ENCODE measurements at regions not wholly inside any gene's neighbourhood (a gene's known extent, or its start where the extent isn't known, plus 50 kb on each side); places are given as distances from the start of the nearest gene placed in this dataset.

- no peak for TF ChIP-seq CTCF (IDR thresholded peaks at IDR 0.05; ENCODE audit: unreplicated experiment)
- Mint-ChIP-seq H3K36me3 (ENCODE audit: insufficient read depth, unreplicated experiment) (no peaks in the 10 kb centered on the region), H3K27ac (ENCODE audit: unreplicated experiment) (no peak overlapping the region), H3K9me3 (ENCODE audit: low read depth, unreplicated experiment) (no peaks in the 10 kb centered on the region), H3K4me3 (ENCODE audit: low read depth, unreplicated experiment) (no peak overlapping the region), H3K4me1 (ENCODE audit: low read depth, unreplicated experiment) (no peaks in the 10 kb centered on the region), H3K27me3 (ENCODE audit: unreplicated experiment) (no peaks in the 10 kb centered on the region)
- DNase-seq: no peak
- BruUV-seq (replicated peaks): no TSS peak
- CTCF ChIA-PET: no interaction called here
- intact Hi-C loops (cut with micrococcal nuclease; ENCODE audit: unreplicated experiment): no loop called here
Measured at GRCh38 chr6:134593024-134593423, 275.1 kb upstream of the SGK1 start.

- H3K9me3 Mint-ChIP-seq (ENCODE audit: low read depth, unreplicated experiment): no peaks in the 10 kb centered on the region
- CTCF ChIA-PET: no interaction called here
- no TSS peak for BruUV-seq (replicated peaks)
- H3K27me3 Mint-ChIP-seq (ENCODE audit: unreplicated experiment): no peaks in the 10 kb centered on the region
- no peak overlapping the region for H3K27ac Mint-ChIP-seq (ENCODE audit: unreplicated experiment)
- intact Hi-C loops (cut with micrococcal nuclease; ENCODE audit: unreplicated experiment): no loop called here
- no peaks in the 10 kb centered on the region for H3K4me1 Mint-ChIP-seq (ENCODE audit: low read depth, unreplicated experiment)
- H3K4me3 Mint-ChIP-seq (ENCODE audit: low read depth, unreplicated experiment): no peak overlapping the region
- H3K36me3 Mint-ChIP-seq (ENCODE audit: insufficient read depth, unreplicated experiment): no peaks in the 10 kb centered on the region
- TF ChIP-seq CTCF (IDR thresholded peaks at IDR 0.05; ENCODE audit: unreplicated experiment): no peak
- DNase-seq: no peak
Measured at GRCh38 chr6:134590449-134590848, 272.5 kb upstream of the SGK1 start.

GRCh38 chr6:134590004-134590403 is 272.1 kb upstream of the SGK1 start:
- H3K9me3 Mint-ChIP-seq (ENCODE audit: low read depth, unreplicated experiment): no peaks in the 10 kb centered on the region
- no peaks in the 10 kb centered on the region for H3K27me3 Mint-ChIP-seq (ENCODE audit: unreplicated experiment)
- no peaks in the 10 kb centered on the region for H3K4me1 Mint-ChIP-seq (ENCODE audit: low read depth, unreplicated experiment)
- CTCF ChIA-PET: no interaction called here
- no peak overlapping the region for H3K27ac Mint-ChIP-seq (ENCODE audit: unreplicated experiment)
- no TSS peak for BruUV-seq (replicated peaks)
- no peak overlapping the region for H3K4me3 Mint-ChIP-seq (ENCODE audit: low read depth, unreplicated experiment)
- intact Hi-C loops (cut with micrococcal nuclease; ENCODE audit: unreplicated experiment): no loop called here
- no peaks in the 10 kb centered on the region for H3K36me3 Mint-ChIP-seq (ENCODE audit: insufficient read depth, unreplicated experiment)
- no peak for TF ChIP-seq CTCF (IDR thresholded peaks at IDR 0.05; ENCODE audit: unreplicated experiment)
- no peak for DNase-seq

GRCh38 chr6:134589512-134589911 is 271.6 kb upstream of the SGK1 start:
- no TSS peak for BruUV-seq (replicated peaks)
- CTCF ChIA-PET: no interaction called here

More at GRCh38 chr6:134589512-134589911, 271.6 kb upstream of the SGK1 start:
- no peak for DNase-seq
- Mint-ChIP-seq H3K27me3 (ENCODE audit: unreplicated experiment) (no peaks in the 10 kb centered on the region), H3K27ac (ENCODE audit: unreplicated experiment) (no peak overlapping the region), H3K4me1 (ENCODE audit: low read depth, unreplicated experiment) (no peaks in the 10 kb centered on the region), H3K36me3 (ENCODE audit: insufficient read depth, unreplicated experiment) (no peaks in the 10 kb centered on the region), H3K4me3 (ENCODE audit: low read depth, unreplicated experiment) (no peak overlapping the region), H3K9me3 (ENCODE audit: low read depth, unreplicated experiment) (no peaks in the 10 kb centered on the region)
- intact Hi-C loops (cut with micrococcal nuclease; ENCODE audit: unreplicated experiment): no loop called here
- no peak for TF ChIP-seq CTCF (IDR thresholded peaks at IDR 0.05; ENCODE audit: unreplicated experiment)
